ENCODE measurements at regions not wholly inside any gene's neighbourhood (a gene's known extent, or its start where the extent isn't known, plus 50 kb on each side); places are given as distances from the start of the nearest gene placed in this dataset.
"Not testable (repeated sequence)": the region's sequence is repeated elsewhere in the genome, so short reads cannot be mapped to it uniquely, and the experiment has no call there.

- TF ChIP-seq EP300 (IDR thresholded peaks at IDR 0.05), result no peak
- TF ChIP-seq POLR2AphosphoS5 (IDR thresholded peaks at IDR 0.05), result no peak
- no peak for TF ChIP-seq CTCF (IDR thresholded peaks at IDR 0.05)
- TF ChIP-seq POLR2A (IDR thresholded peaks at IDR 0.05), result no peak
- 80 to 93% (median 85%) methylated on average over 1 of the region's 1 CpG for WGBS, 5 donors
Measured at GRCh38 chr4:153884325-153884724, 95.4 kb upstream of the SFRP2 start.

GRCh38 chr4:153880983-153881382 is 92.1 kb upstream of the SFRP2 start:
- Histone ChIP-seq H3K9me3 (peaks cover 0 to 19% (median 15%) of the 10 kb centered on the region in 4 donors), H3K36me3 (no peaks in the 10 kb centered on the region)

More at GRCh38 chr4:153884325-153884724, 95.4 kb upstream of the SFRP2 start:
- H3K4me1 ChIP-seq, result no peaks in the 10 kb centered on the region
- H3K27ac ChIP-seq, result no peak overlapping the region
- H3K27me3 ChIP-seq, result no peaks in the 10 kb centered on the region
- no peaks in the 10 kb centered on the region for H3K36me3 ChIP-seq
- no peak overlapping the region for H3K4me3 ChIP-seq
- no peak for DNase-seq
- H3K9me3 ChIP-seq, result peaks cover 0 to 19% (median 15%) of the 10 kb centered on the region in 4 donors
- intact Hi-C loops (cut with DNase I; ENCODE audit: low total_unique reads), result no loop called here

GRCh38 chr4:153877898-153878297 is 89.0 kb upstream of the SFRP2 start:
- Histone ChIP-seq H3K27me3 (no peaks in the 10 kb centered on the region), H3K4me1 (no peaks in the 10 kb centered on the region), H3K27ac (no peak overlapping the region), H3K4me3 (no peak overlapping the region), H3K36me3 (no peaks in the 10 kb centered on the region), H3K9me3 (peaks cover 0 to 19% (median 15%) of the 10 kb centered on the region in 4 donors)
- TF ChIP-seq POLR2A (IDR thresholded peaks at IDR 0.05), result no peak
- no peak for DNase-seq
- intact Hi-C loops (cut with DNase I; ENCODE audit: low total_unique reads), result no loop called here

More at GRCh38 chr4:153880983-153881382, 92.1 kb upstream of the SFRP2 start:
- Histone ChIP-seq H3K4me1 (no peaks in the 10 kb centered on the region), H3K4me3 (no peak overlapping the region), H3K27me3 (no peaks in the 10 kb centered on the region), H3K27ac (no peak overlapping the region)
- 89 to 100% (median 95%) methylated on average over 2 of the region's 2 CpGs for WGBS, 5 donors
- no peak for DNase-seq
- intact Hi-C loops (cut with DNase I; ENCODE audit: low total_unique reads), result no loop called here
- TF ChIP-seq EP300 (IDR thresholded peaks at IDR 0.05) (no peak), POLR2A (IDR thresholded peaks at IDR 0.05) (no peak), CTCF (IDR thresholded peaks at IDR 0.05) (no peak), POLR2AphosphoS5 (IDR thresholded peaks at IDR 0.05) (no peak)

- DNase-seq, result no peak
- Histone ChIP-seq H3K36me3 (no peaks in the 10 kb centered on the region), H3K27me3 (no peaks in the 10 kb centered on the region), H3K4me1 (no peaks in the 10 kb centered on the region), H3K4me3 (no peak overlapping the region), H3K9me3 (no peaks in the 10 kb centered on the region), H3K27ac (no peak overlapping the region)
- intact Hi-C loops (cut with DNase I; ENCODE audit: low total_unique reads), result no loop called here
- 78 to 100% (median 88%) methylated on average over 1 of the region's 1 CpG for WGBS, 5 donors
- TF ChIP-seq CTCF (IDR thresholded peaks at IDR 0.05) (no peak), POLR2A (IDR thresholded peaks at IDR 0.05) (no peak), EP300 (IDR thresholded peaks at IDR 0.05) (no peak), POLR2AphosphoS5 (IDR thresholded peaks at IDR 0.05) (no peak)
Measured at GRCh38 chr4:153873741-153874140, 84.9 kb upstream of the SFRP2 start.

- peaks cover 0 to 54% (median 48%) of the 10 kb centered on the region in 4 donors for H3K9me3 ChIP-seq
- DNase-seq; H3K27ac ChIP-seq; H3K4me1 ChIP-seq; intact Hi-C loops (cut with DNase I; ENCODE audit: low total_unique reads); H3K27me3 ChIP-seq; H3K36me3 ChIP-seq; H3K4me3 ChIP-seq: not testable (repeated sequence)
- 83 to 100% (median 88%) methylated on average over 1 of the region's 1 CpG for WGBS, 5 donors
Measured at GRCh38 chr4:153866766-153867165, 77.9 kb upstream of the SFRP2 start.
